ENCODE measurements at regions not wholly inside any gene's neighbourhood (a gene's known extent, or its start where the extent isn't known, plus 50 kb on each side); places are given as distances from the start of the nearest gene placed in this dataset.

DNA sequence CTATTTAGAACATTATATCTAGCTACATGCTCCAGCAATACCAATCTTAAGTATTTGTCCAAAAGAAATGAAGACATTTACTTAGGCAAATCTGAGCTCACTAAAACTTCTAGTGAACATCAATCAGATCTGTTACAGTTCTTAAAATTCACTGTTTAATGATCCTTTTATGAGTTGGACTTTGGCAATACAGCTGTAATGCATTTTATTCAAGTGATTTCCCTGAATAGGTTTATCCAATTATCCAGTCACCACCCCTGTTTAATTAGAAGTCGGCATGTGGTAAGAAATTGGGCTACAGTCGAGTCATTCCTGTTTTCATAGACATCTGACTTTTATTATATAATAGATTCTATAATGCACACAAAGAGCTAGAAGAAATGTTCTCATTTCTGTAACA is 1029.0 kb upstream of the TENM4 start (continued):
- TF ChIP-seq ZSCAN29 (IDR thresholded peaks at IDR 0.05), result no peak

DNA sequence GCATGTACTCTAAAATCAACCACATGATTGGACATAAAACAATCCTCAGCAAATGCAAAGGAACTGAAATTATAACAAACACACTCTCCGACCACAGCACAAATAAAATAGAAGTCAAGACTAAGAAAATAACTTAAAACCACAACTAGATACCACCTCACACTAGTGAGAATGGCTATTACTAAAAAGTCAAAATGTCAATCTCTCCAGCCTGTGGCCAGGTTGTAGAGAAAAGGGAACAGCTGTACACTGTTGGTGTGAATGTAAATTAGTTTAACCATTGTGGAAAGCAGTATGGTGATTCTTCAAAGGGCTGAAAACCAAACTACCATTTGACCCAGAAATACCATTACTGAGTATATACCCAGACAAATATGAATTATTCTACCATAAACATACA is 1025.7 kb upstream of the TENM4 start:
- TF ChIP-seq NR2F1 (conservative IDR thresholded peaks at IDR 0.05) (0 out of 2 replicates have a peak, but pooled peaks have one; percentile 19), EED (IDR thresholded peaks at IDR 0.05; ENCODE audit: low read depth) (no peak), IKZF2 (IDR thresholded peaks at IDR 0.05) (no peak)
- intact Hi-C loops (cut with micrococcal nuclease; ENCODE audit: unreplicated experiment), result no loop called here
- DNase-seq (ENCODE audit: low read depth, low spot score) (no peak), FAIRE-seq (no peak), ATAC-seq (no peak)
- CTCF ChIA-PET, result no interaction called here
- POLR2A ChIA-PET, result no interaction called here
- no peaks in the 10 kb centered on the region for H3K9me3 ChIP-seq (replicated peaks; ENCODE audit: control insufficient read depth, insufficient read depth, low read length)
- no peaks in the 10 kb centered on the region for H4K20me1 ChIP-seq (ENCODE audit: control insufficient read depth, insufficient read depth)
- H3K4me2 ChIP-seq (ENCODE audit: control insufficient read depth, insufficient read depth), result no peak overlapping the region
- H3K27ac ChIP-seq (ENCODE audit: control insufficient read depth, insufficient read depth), result no peak overlapping the region
- H3K4me1 ChIP-seq (ENCODE audit: control insufficient read depth, insufficient read depth, low read length), result no peaks in the 10 kb centered on the region
- in situ Hi-C loops (cut with MboI), result no loop called here
- WGBS (ENCODE audit: insufficient coverage, insufficient replicate concordance, low lambda C conversion rate, missing lambda C conversion rate), result 0% methylated on average over 1 of the region's 1 CpG
- H3K4me3 ChIP-seq, result no peak overlapping the region
- no peaks in the 10 kb centered on the region for H3K27me3 ChIP-seq (replicated peaks in 1 of 2; ENCODE audit: control insufficient read depth in 2 of 2, insufficient read depth in 2 of 2, low read length in 1 of 2)
- H3K79me2 ChIP-seq (ENCODE audit: control insufficient read depth, insufficient read depth, low read length), result no peaks in the 10 kb centered on the region
- BruUV-seq (replicated peaks), result no TSS peak
- no peak overlapping the region for H2AFZ ChIP-seq (ENCODE audit: control insufficient read depth, low read depth, low read length)
- SMC1A ChIA-PET (ENCODE audit: uncharacterized antibody, unreplicated experiment), result no interaction called here
- H3K9ac ChIP-seq (ENCODE audit: control insufficient read depth, insufficient read depth, low read length), result no peak overlapping the region
- RAD21 ChIA-PET (ENCODE audit: unreplicated experiment), result no interaction called here
- H3K36me3 ChIP-seq (ENCODE audit: control insufficient read depth in 2 of 2, insufficient read depth in 2 of 2, low read length in 1 of 2), result no peaks in the 10 kb centered on the region

- FAIRE-seq (no peak), ATAC-seq (no peak), DNase-seq (ENCODE audit: low read depth, low spot score) (no peak)
- Histone ChIP-seq H3K27me3 (replicated peaks in 1 of 2; ENCODE audit: control insufficient read depth in 2 of 2, insufficient read depth in 2 of 2, low read length in 1 of 2) (no peaks in the 10 kb centered on the region), H3K36me3 (ENCODE audit: control insufficient read depth in 2 of 2, insufficient read depth in 2 of 2, low read length in 1 of 2) (no peaks in the 10 kb centered on the region), H3K4me3 (no peak overlapping the region), H3K27ac (ENCODE audit: control insufficient read depth, insufficient read depth) (no peak overlapping the region), H3K4me2 (ENCODE audit: control insufficient read depth, insufficient read depth) (no peak overlapping the region), H4K20me1 (ENCODE audit: control insufficient read depth, insufficient read depth) (no peaks in the 10 kb centered on the region), H3K9me3 (replicated peaks; ENCODE audit: control insufficient read depth, insufficient read depth, low read length) (no peaks in the 10 kb centered on the region), H3K9ac (ENCODE audit: control insufficient read depth, insufficient read depth, low read length) (no peak overlapping the region), H2AFZ (ENCODE audit: control insufficient read depth, low read depth, low read length) (no peak overlapping the region), H3K79me2 (ENCODE audit: control insufficient read depth, insufficient read depth, low read length) (no peaks in the 10 kb centered on the region), H3K4me1 (ENCODE audit: control insufficient read depth, insufficient read depth, low read length) (no peaks in the 10 kb centered on the region)
- 10% methylated on average over 3 of the region's 3 CpGs for WGBS (ENCODE audit: insufficient coverage, insufficient replicate concordance, low lambda C conversion rate, missing lambda C conversion rate)
- intact Hi-C loops (cut with micrococcal nuclease; ENCODE audit: unreplicated experiment) (no loop called here), in situ Hi-C loops (cut with MboI) (no loop called here)
- ChIA-PET CTCF (no interaction called here), POLR2A (no interaction called here), RAD21 (ENCODE audit: unreplicated experiment) (no interaction called here), SMC1A (ENCODE audit: uncharacterized antibody, unreplicated experiment) (interaction anchor here (0.6 kb wide), 1 partner anchor 9 kb away, joined by 3 read pairs; no protein-coding TSS in a partner anchor)
- no peak for TF ChIP-seq PAX5 (IDR thresholded peaks at IDR 0.05; ENCODE audit: borderline replicate concordance, low read depth, low read length)
- TF ChIP-seq NFYB (IDR thresholded peaks at IDR 0.05; ENCODE audit: insufficient read depth, low read depth, low read length), result no peak
- no TSS peak for BruUV-seq (replicated peaks)
Observed at GRCh38 chr11:80462211-80462610, 1021.4 kb upstream of the TENM4 start.
